Astrocyte of the spinal cord (primary cell): ENCODE measurements at regions not wholly inside any gene's neighbourhood (a gene's known extent, or its start where the extent isn't known, plus 50 kb on each side); places are given as distances from the start of the nearest gene placed in this dataset.

Experiments used
- DNase-seq: peaks from one replicate; pipeline ENCODE4 v3.0.0; 2011; ENCODE audit warnings: low read depth, low spot score
- H3K4me3 ChIP-seq: 2 replicates; pipeline ENCODE4 v1.5.1; 2011; ENCODE audit warnings: low read depth, mild to moderate bottlenecking, low read length, moderate library complexity
- CTCF ChIP-seq: IDR thresholded peaks from 2 replicates; pipeline ENCODE4 v1.5.1; 2012; ENCODE audit warnings: low read depth, mild to moderate bottlenecking, low read length, inconsistent platforms
- in situ Hi-C: cut with HindIII; loops from 2 replicates; pipeline ENCODE4 v1.10.0; 2017; ENCODE audit warnings: low sequenced_read_pairs

GRCh38 chr3:197443506-197443905, 112.3 kb downstream of the BDH1 start:
- TF ChIP-seq CTCF = no peak

GRCh38 chr3:197440717-197441303, 115.0 kb downstream of the BDH1 start:
- no peak overlapping the region for H3K4me3 ChIP-seq
- in situ Hi-C loops = no loop called here
- DNase-seq = no peak
- no peak for TF ChIP-seq CTCF

More at GRCh38 chr3:197443506-197443905, 112.3 kb downstream of the BDH1 start:
- in situ Hi-C loops = no loop called here
- H3K4me3 ChIP-seq = no peak overlapping the region
- no peak for DNase-seq

GRCh38 chr3:197438906-197439305, 116.9 kb downstream of the BDH1 start:
- H3K4me3 ChIP-seq = no peak overlapping the region
- DNase-seq = no peak
- in situ Hi-C loops = no loop called here
- TF ChIP-seq CTCF = no peak

- in situ Hi-C loops = no loop called here
- H3K4me3 ChIP-seq = no peak overlapping the region
- TF ChIP-seq CTCF = no peak
- no peak for DNase-seq
Measured at GRCh38 chr3:197435426-197435825, 120.3 kb downstream of the BDH1 start.

GRCh38 chr3:197434830-197435229, 120.9 kb downstream of the BDH1 start:
- no peak for TF ChIP-seq CTCF
- in situ Hi-C loops = no loop called here
- DNase-seq = no peak
- H3K4me3 ChIP-seq = no peak overlapping the region

GRCh38 chr3:197432384-197433127, 123.2 kb downstream of the BDH1 start:
- H3K4me3 ChIP-seq = no peak overlapping the region
- no peak for DNase-seq
- in situ Hi-C loops = no loop called here
- TF ChIP-seq CTCF = no peak
